WERI-Rb-1 (cell line): ENCODE measurements at regions not wholly inside any gene's neighbourhood (a gene's known extent, or its start where the extent isn't known, plus 50 kb on each side); places are given as distances from the start of the nearest gene placed in this dataset.

Source experiments
- DNase-seq: peaks from one replicate; pipeline ENCODE4 v3.0.0-alpha.2; 2020
- H3K27ac ChIP-seq: fragments of 250-450 bp; sonication (Bioruptor Pico); 2 replicates; pipeline ENCODE4 v1.5.1; 2020; ENCODE audit warnings: mild to moderate bottlenecking, moderate library complexity
- H3K27me3 ChIP-seq: fragments of 250-450 bp; sonication (Bioruptor Pico); 2 replicates; pipeline ENCODE4 v1.5.1; 2021; ENCODE audit warnings: mild to moderate bottlenecking, low read depth, moderate library complexity; ENCODE audit not compliant: insufficient read depth, severe bottlenecking
- H3K36me3 ChIP-seq: fragments of 250-450 bp; sonication (Bioruptor Pico); 2 replicates; pipeline ENCODE4 v1.5.1; 2020; ENCODE audit warnings: mild to moderate bottlenecking, moderate library complexity
- H3K4me3 ChIP-seq: 2 replicates; pipeline ENCODE4 v1.5.1; 2011; ENCODE audit warnings: low read depth, mild to moderate bottlenecking, control low read depth, low read length
- H3K9me3 ChIP-seq: fragments of 250-450 bp; sonication (Bioruptor Pico); 2 replicates; pipeline ENCODE4 v1.5.1; 2021; ENCODE audit warnings: mild to moderate bottlenecking, moderate library complexity; ENCODE audit not compliant: severe bottlenecking
- TF ChIP-seq, protein P1 (sequence below): IDR thresholded peaks from 2 replicates; pipeline ENCODE4 v1.5.1; 2011; ENCODE audit warnings: low read depth, mild to moderate bottlenecking, control low read depth, inconsistent platforms, low read length

GRCh38 chr12:76158518-76159321 lies 74.2 kb upstream of the NAP1L1 start:
- TF ChIP-seq, protein P1, sequence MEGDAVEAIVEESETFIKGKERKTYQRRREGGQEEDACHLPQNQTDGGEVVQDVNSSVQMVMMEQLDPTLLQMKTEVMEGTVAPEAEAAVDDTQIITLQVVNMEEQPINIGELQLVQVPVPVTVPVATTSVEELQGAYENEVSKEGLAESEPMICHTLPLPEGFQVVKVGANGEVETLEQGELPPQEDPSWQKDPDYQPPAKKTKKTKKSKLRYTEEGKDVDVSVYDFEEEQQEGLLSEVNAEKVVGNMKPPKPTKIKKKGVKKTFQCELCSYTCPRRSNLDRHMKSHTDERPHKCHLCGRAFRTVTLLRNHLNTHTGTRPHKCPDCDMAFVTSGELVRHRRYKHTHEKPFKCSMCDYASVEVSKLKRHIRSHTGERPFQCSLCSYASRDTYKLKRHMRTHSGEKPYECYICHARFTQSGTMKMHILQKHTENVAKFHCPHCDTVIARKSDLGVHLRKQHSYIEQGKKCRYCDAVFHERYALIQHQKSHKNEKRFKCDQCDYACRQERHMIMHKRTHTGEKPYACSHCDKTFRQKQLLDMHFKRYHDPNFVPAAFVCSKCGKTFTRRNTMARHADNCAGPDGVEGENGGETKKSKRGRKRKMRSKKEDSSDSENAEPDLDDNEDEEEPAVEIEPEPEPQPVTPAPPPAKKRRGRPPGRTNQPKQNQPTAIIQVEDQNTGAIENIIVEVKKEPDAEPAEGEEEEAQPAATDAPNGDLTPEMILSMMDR = peak; percentile 65
- Histone ChIP-seq H3K36me3 (no peaks in the 10 kb centered on the region), H3K4me3 (no peak overlapping the region), H3K9me3 (no peaks in the 10 kb centered on the region), H3K27me3 (no peaks in the 10 kb centered on the region), H3K27ac (no peak overlapping the region)
- no peak for DNase-seq

GRCh38 chr12:76156726-76157125 lies 72.2 kb upstream of the NAP1L1 start:
- TF ChIP-seq, protein P1 = no peak
- DNase-seq = no peak
- no peaks in the 10 kb centered on the region for H3K36me3 ChIP-seq

DNA sequence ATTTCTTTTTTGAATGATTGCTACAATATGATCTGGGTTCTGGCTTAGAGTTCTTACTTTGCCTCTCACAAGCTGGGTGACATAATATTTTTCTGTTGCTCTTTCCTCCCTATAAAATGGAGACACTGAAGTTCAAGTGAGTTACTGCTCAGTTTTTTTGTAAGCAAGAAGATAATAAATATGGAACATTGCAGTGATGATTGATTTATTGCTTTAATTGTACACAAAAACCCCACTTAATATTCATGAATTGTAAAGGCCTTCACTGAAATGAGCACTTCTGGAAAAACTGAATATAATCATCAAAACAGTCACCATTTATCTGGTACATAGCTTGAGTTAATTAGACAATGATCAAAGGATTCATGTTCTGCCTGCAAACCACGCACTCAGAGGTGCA lies 71.8 kb upstream of the NAP1L1 start:
- no peak for DNase-seq
- Histone ChIP-seq H3K9me3 (no peaks in the 10 kb centered on the region), H3K4me3 (no peak overlapping the region), H3K27me3 (no peaks in the 10 kb centered on the region), H3K36me3 (no peaks in the 10 kb centered on the region), H3K27ac (no peak overlapping the region)
- TF ChIP-seq, protein P1 = no peak

More at GRCh38 chr12:76156726-76157125, 72.2 kb upstream of the NAP1L1 start:
- no peaks in the 10 kb centered on the region for H3K9me3 ChIP-seq
- no peaks in the 10 kb centered on the region for H3K27me3 ChIP-seq
- no peak overlapping the region for H3K27ac ChIP-seq
- no peak overlapping the region for H3K4me3 ChIP-seq

GRCh38 chr12:76155157-76155670 lies 70.7 kb upstream of the NAP1L1 start:
- H3K4me3 ChIP-seq = no peak overlapping the region
- H3K27ac ChIP-seq = no peak overlapping the region
- no peaks in the 10 kb centered on the region for H3K36me3 ChIP-seq
- H3K27me3 ChIP-seq = no peaks in the 10 kb centered on the region
- no peaks in the 10 kb centered on the region for H3K9me3 ChIP-seq
- DNase-seq = no peak
- TF ChIP-seq, protein P1 = no peak

- Histone ChIP-seq H3K36me3 (no peaks in the 10 kb centered on the region), H3K27me3 (no peaks in the 10 kb centered on the region), H3K27ac (no peak overlapping the region), H3K4me3 (no peak overlapping the region), H3K9me3 (no peaks in the 10 kb centered on the region)
- no peak for DNase-seq
- TF ChIP-seq, protein P1 = no peak
These were observed 69.1 kb upstream of the NAP1L1 start for GRCh38 chr12:76153616-76154015.
